HepG2 (cell line): ENCODE measurements at regions not wholly inside any gene's neighbourhood (a gene's known extent, or its start where the extent isn't known, plus 50 kb on each side); places are given as distances from the start of the nearest gene placed in this dataset.

Experiments
- ATAC-seq: fragments of 200-7000 bp; cut with Tn5 transposase; 3 replicates; pipeline ENCODE4 v1.9.1; 2020; ENCODE audit warnings: mild to moderate bottlenecking, moderate library complexity
- BruUV-seq: library from RNA; stranded (reverse); fragments of 400-500 nt; replicated peaks from 2 replicates; lab custom pipeline; 2021; lab: Mats Ljungman, UMichigan
- CTCF ChIA-PET: fragments of 300-600 bp; formaldehyde crosslinking; extraction: SDS; loops from one replicate; lab custom pipeline; 2021; ENCODE audit warnings: low total read pairs, inconsistent platforms, low intra/inter-chr PET ratio; lab: Yijun Ruan, JAX
- POLR2A ChIA-PET: fragments of 350-600 bp; sonication (Branson Sonifier 250); formaldehyde crosslinking; loops from one replicate; lab custom pipeline; 2020; ENCODE audit warnings: antibody characterized with exemption, inconsistent platforms; lab: Yijun Ruan, JAX
- DNase-seq: peaks from one replicate; pipeline ENCODE4 v3.0.0-alpha.2; 2015; ENCODE audit warnings: low spot score
- FAIRE-seq: peaks from 3 replicates; lab custom pipeline; 2011; peaks lifted over from hg19 to GRCh38; lab: Jason Lieb, UNC
- H2AFZ ChIP-seq: one replicate; pipeline ENCODE4 v1.6.1; 2011; ENCODE audit warnings: low read length, inconsistent platforms
- H3K27ac ChIP-seq: fragments of 300-600 bp; 3 replicates; pipeline ENCODE4 v1.8.0; 2011; ENCODE audit warnings: mixed run types, mild to moderate bottlenecking, mixed read lengths, low read length, inconsistent platforms; ENCODE audit not compliant: insufficient read depth; ENCODE audit errors: extremely low read length
- H3K27me3 ChIP-seq, 2 experiments: fragments of 200-600 bp in 1 of 2; 2 replicates in 1 of 2; 3 replicates in 1 of 2; pipeline versions ENCODE4 v1.6.0 to v1.8.0; 2011; ENCODE audit warnings: low read length in 2 of 2, mild to moderate bottlenecking in 2 of 2, moderate library complexity in 2 of 2, inconsistent platforms in 1 of 2; ENCODE audit not compliant: insufficient read depth in 2 of 2, control insufficient read depth in 1 of 2
- H3K36me3 ChIP-seq, 2 experiments: fragments of 200-600 bp in 1 of 2; replicated peaks in 1 of 2; 2 replicates in 1 of 2; 3 replicates in 1 of 2; pipeline versions ENCODE4 v1.5.1 to v1.8.0; 2011; ENCODE audit warnings: low read length in 2 of 2, inconsistent platforms in 1 of 2; ENCODE audit not compliant: insufficient read depth in 2 of 2, control insufficient read depth in 1 of 2
- H3K4me1 ChIP-seq: 2 replicates; pipeline ENCODE4 v1.5.1; 2012; ENCODE audit warnings: low read length, inconsistent platforms; ENCODE audit not compliant: insufficient read depth
- H3K4me2 ChIP-seq: 2 replicates; pipeline ENCODE4 v1.6.0; 2011; ENCODE audit warnings: low read depth, low read length, inconsistent platforms
- H3K4me3 ChIP-seq, 3 experiments: fragments of 200-600 bp in 1 of 3; sonication (generic), shearing (Covaris generic) in 1 of 3; replicated peaks in 1 of 3; 2 replicates each; pipeline ENCODE4 v1.5.1; 2011 to 2016; ENCODE audit warnings: low read length in 3 of 3, inconsistent platforms in 2 of 3, low read depth in 2 of 3, mild to moderate bottlenecking in 2 of 3, control low read depth in 1 of 3, mixed read lengths in 1 of 3; ENCODE audit not compliant: insufficient read depth in 1 of 3
- H3K79me2 ChIP-seq: one replicate; pipeline ENCODE4 v1.6.1; 2011; ENCODE audit warnings: low read length, inconsistent platforms; ENCODE audit not compliant: insufficient read depth
- H3K9ac ChIP-seq: 2 replicates; pipeline ENCODE4 v1.6.0; 2011; ENCODE audit warnings: mild to moderate bottlenecking, low read depth, low read length, inconsistent platforms; ENCODE audit not compliant: insufficient read depth
- H3K9me3 ChIP-seq: 2 replicates; pipeline ENCODE4 v1.5.1; 2012; ENCODE audit warnings: mild to moderate bottlenecking, low read length
- H4K20me1 ChIP-seq: 2 replicates; pipeline ENCODE4 v1.6.0; 2011; ENCODE audit warnings: inconsistent platforms, mild to moderate bottlenecking, low read length, moderate library complexity; ENCODE audit not compliant: insufficient read depth
- CBFB ChIP-seq: sonication (generic); formaldehyde crosslinking; IDR thresholded peaks from 2 replicates; pipeline ENCODE4 v1.4.0; 2020; ENCODE audit warnings: missing genetic modification reagents
- CHD2 ChIP-seq: IDR thresholded peaks from 2 replicates; pipeline ENCODE4 v1.6.1; 2011; ENCODE audit warnings: low read depth, low read length, improper control_type of control experiment
- CHD4 ChIP-seq: fragments of 200-600 bp; sonication (generic); IDR thresholded peaks from 2 replicates; pipeline ENCODE4 v1.7.0; 2017; ENCODE audit warnings: mild to moderate bottlenecking, low read length, borderline replicate concordance
- IRF2 ChIP-seq: IDR thresholded peaks from 2 replicates; pipeline ENCODE4 v1.6.1; 2018; ENCODE audit warnings: missing genetic modification reagents, missing compliant biosample characterization
- MATR3 ChIP-seq: sonication (generic); formaldehyde crosslinking; IDR thresholded peaks from 2 replicates; pipeline ENCODE4 v1.4.0; 2020; ENCODE audit warnings: missing genetic modification reagents
- TSC22D2 ChIP-seq: sonication (generic); formaldehyde crosslinking; IDR thresholded peaks from 2 replicates; pipeline ENCODE4 v1.5.1; 2020; ENCODE audit warnings: missing genetic modification reagents, mild to moderate bottlenecking, borderline replicate concordance
- ZFP37 ChIP-seq: sonication (generic); formaldehyde crosslinking; IDR thresholded peaks from 2 replicates; pipeline ENCODE4 v1.4.0; 2020; ENCODE audit warnings: missing genetic modification reagents, borderline replicate concordance
- ZNF138 ChIP-seq: sonication (generic); formaldehyde crosslinking; IDR thresholded peaks from 2 replicates; pipeline ENCODE4 v1.5.0; 2020; ENCODE audit warnings: mild to moderate bottlenecking, low read depth, missing genetic modification reagents
- ZNF17 ChIP-seq: sonication (generic); formaldehyde crosslinking; IDR thresholded peaks from 2 replicates; pipeline ENCODE4 v1.5.0; 2020; ENCODE audit warnings: mild to moderate bottlenecking, missing genetic modification reagents
- ZNF292 ChIP-seq: sonication (generic); formaldehyde crosslinking; IDR thresholded peaks from 2 replicates; pipeline ENCODE4 v1.8.1; 2022; ENCODE audit warnings: mild to moderate bottlenecking, low read depth, missing genetic modification reagents, borderline replicate concordance
- ZNF709 ChIP-seq: sonication (generic); formaldehyde crosslinking; IDR thresholded peaks from 2 replicates; pipeline ENCODE4 v1.5.0; 2020; ENCODE audit warnings: mild to moderate bottlenecking, missing genetic modification reagents
- ZNF891 ChIP-seq: sonication (generic); formaldehyde crosslinking; IDR thresholded peaks from 2 replicates; pipeline ENCODE4 v1.5.0; 2020; ENCODE audit warnings: mild to moderate bottlenecking, missing genetic modification reagents
- ZZZ3 ChIP-seq: sonication (generic); formaldehyde crosslinking; IDR thresholded peaks from 2 replicates; pipeline ENCODE4 v1.4.0; 2020; ENCODE audit warnings: missing genetic modification reagents, mild to moderate bottlenecking, borderline replicate concordance
- WGBS: methylation state at CpG from one replicate; pipeline ENCODE4 v1.1.6; 2017; ENCODE audit warnings: low lambda C conversion rate; 5-methylcytosine and 5-hydroxymethylcytosine counted together
- in situ Hi-C: cut with HindIII; loops from 2 replicates; pipeline ENCODE4 v1.10.0; 2017; ENCODE audit warnings: low pct_unique_long_range_greater_than_20kb; ENCODE audit not compliant: extremely low pct_ligation_motif_present
- intact Hi-C: fragments of 100-400 bp; cut with micrococcal nuclease; formaldehyde crosslinking; loops from one replicate; pipeline ENCODE4 v1.10.0; 2022; ENCODE audit not compliant: unreplicated experiment
- TF ChIP-seq, protein P1 (sequence below): sonication (generic); formaldehyde crosslinking; IDR thresholded peaks from 2 replicates; pipeline ENCODE4 v1.9.0; 2022; ENCODE audit warnings: missing genetic modification reagents, mild to moderate bottlenecking, borderline replicate concordance
- TF ChIP-seq, protein P2 (sequence below): sonication (generic); formaldehyde crosslinking; IDR thresholded peaks from 2 replicates; pipeline ENCODE4 v1.9.0; 2021; ENCODE audit warnings: missing genetic modification reagents, borderline replicate concordance

DNA sequence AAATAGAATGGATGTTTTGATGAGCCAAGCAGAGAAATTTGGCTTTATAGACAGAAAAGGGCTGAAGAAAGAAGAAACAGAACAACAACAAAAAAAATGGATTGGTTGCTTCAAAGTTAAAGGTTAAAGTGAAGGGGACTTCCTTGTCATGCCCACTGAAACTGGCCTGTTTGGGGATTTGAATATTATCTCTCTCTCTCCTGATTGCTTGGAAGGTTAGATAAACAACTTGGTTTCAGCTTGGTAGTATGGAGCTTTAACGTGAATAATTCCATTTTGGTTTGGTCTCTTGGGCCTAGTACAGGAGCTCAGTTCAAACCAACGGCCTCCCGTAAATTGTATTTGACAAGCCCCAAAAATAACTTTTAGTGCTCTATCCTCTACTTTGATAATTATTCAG lies 70.8 kb upstream of the MBNL1 start:
- intact Hi-C loops (no loop called here), in situ Hi-C loops (no loop called here)
- WGBS = 26% methylated on average over 3 of the region's 3 CpGs
- no peak for FAIRE-seq
- DNase-seq = no peak
- Histone ChIP-seq H3K9ac (no peak overlapping the region), H3K4me1 (0 out of 2 replicates have a peak, but pooled peaks cover 9% of the 10 kb centered on the region), H3K9me3 (no peaks in the 10 kb centered on the region), H2AFZ (no peak overlapping the region), H4K20me1 (no peaks in the 10 kb centered on the region), H3K79me2 (no peaks in the 10 kb centered on the region), H3K27ac (no peak overlapping the region), H3K27me3 (no peaks in the 10 kb centered on the region), H3K36me3 (no peaks in the 10 kb centered on the region), H3K4me3 (no peak overlapping the region), H3K4me2 (no peak overlapping the region)
- no peak for ATAC-seq
- BruUV-seq = no TSS peak
- ChIA-PET POLR2A (no interaction called here), CTCF (no interaction called here)
- no peak for TF ChIP-seq ZNF138
- no peak for TF ChIP-seq CHD4
- no peak for TF ChIP-seq TSC22D2
- TF ChIP-seq ZNF709 = no peak
- TF ChIP-seq IRF2 (CRISPR knock-in tag) = no peak
- no peak for TF ChIP-seq CBFB (CRISPR knock-in tag)
- TF ChIP-seq CHD2 = no peak
- no peak for TF ChIP-seq ZNF17 (CRISPR knock-in tag)
- no peak for TF ChIP-seq ZNF292 (CRISPR knock-in tag)
- TF ChIP-seq ZNF891 (CRISPR knock-in tag) = no peak
- no peak for TF ChIP-seq MATR3

DNA sequence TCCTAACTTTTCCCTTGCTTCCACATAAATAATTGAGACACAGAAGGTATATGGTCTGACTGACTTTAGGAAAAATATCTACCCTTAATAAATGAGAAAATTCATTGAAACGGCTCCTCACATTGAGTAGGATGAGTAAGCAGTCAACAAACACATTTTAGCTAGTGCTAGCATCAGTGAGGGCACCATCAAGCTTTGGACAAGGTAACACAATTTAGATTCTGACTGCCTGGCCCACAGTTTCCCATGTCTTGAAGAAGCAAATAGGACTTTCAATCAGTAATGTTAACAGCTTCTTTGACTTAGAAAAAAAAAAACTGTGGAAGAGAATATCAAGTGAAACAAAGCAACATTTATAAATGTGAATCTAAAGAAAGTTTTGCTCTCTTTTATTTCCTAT lies 70.1 kb upstream of the MBNL1 start:
- Histone ChIP-seq H3K4me1 (0 out of 2 replicates have a peak, but pooled peaks cover 2% of the 10 kb centered on the region), H3K4me3 (no peak overlapping the region), H2AFZ (no peak overlapping the region), H3K4me2 (no peak overlapping the region), H3K9ac (no peak overlapping the region), H3K9me3 (no peaks in the 10 kb centered on the region), H3K27ac (no peak overlapping the region), H3K27me3 (no peaks in the 10 kb centered on the region), H4K20me1 (no peaks in the 10 kb centered on the region), H3K36me3 (no peaks in the 10 kb centered on the region), H3K79me2 (no peaks in the 10 kb centered on the region)
- DNase-seq = no peak
- 15% methylated on average over 1 of the region's 1 CpG for WGBS
- ChIA-PET POLR2A (no interaction called here), CTCF (no interaction called here)
- intact Hi-C loops (no loop called here), in situ Hi-C loops (no loop called here)
- ATAC-seq = no peak
- BruUV-seq = no TSS peak
- no peak for FAIRE-seq
- no peak for TF ChIP-seq ZZZ3 (CRISPR knock-in tag)
- TF ChIP-seq, protein P1, sequence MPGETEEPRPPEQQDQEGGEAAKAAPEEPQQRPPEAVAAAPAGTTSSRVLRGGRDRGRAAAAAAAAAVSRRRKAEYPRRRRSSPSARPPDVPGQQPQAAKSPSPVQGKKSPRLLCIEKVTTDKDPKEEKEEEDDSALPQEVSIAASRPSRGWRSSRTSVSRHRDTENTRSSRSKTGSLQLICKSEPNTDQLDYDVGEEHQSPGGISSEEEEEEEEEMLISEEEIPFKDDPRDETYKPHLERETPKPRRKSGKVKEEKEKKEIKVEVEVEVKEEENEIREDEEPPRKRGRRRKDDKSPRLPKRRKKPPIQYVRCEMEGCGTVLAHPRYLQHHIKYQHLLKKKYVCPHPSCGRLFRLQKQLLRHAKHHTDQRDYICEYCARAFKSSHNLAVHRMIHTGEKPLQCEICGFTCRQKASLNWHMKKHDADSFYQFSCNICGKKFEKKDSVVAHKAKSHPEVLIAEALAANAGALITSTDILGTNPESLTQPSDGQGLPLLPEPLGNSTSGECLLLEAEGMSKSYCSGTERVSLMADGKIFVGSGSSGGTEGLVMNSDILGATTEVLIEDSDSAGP = no peak
- no peak for TF ChIP-seq ZFP37 (CRISPR knock-in tag)
- TF ChIP-seq, protein P2, sequence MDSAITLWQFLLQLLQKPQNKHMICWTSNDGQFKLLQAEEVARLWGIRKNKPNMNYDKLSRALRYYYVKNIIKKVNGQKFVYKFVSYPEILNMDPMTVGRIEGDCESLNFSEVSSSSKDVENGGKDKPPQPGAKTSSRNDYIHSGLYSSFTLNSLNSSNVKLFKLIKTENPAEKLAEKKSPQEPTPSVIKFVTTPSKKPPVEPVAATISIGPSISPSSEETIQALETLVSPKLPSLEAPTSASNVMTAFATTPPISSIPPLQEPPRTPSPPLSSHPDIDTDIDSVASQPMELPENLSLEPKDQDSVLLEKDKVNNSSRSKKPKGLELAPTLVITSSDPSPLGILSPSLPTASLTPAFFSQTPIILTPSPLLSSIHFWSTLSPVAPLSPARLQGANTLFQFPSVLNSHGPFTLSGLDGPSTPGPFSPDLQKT (CRISPR knock-in tag) = no peak
